GM23248 (cell line): ENCODE measurements at regions not wholly inside any gene's neighbourhood (a gene's known extent, or its start where the extent isn't known, plus 50 kb on each side); places are given as distances from the start of the nearest gene placed in this dataset.

ENCODE experiments used
- EZH2 ChIP-seq: fragments of 200-600 bp; sonication (generic); IDR thresholded peaks from 2 replicates; pipeline ENCODE4 v1.6.1; 2018; ENCODE audit warnings: antibody characterized with exemption, mild to moderate bottlenecking; ENCODE audit not compliant: insufficient read depth, poor library complexity, severe bottlenecking
- EZH2phosphoT487 ChIP-seq: fragments of 200-600 bp; sonication (generic); IDR thresholded peaks from 2 replicates; pipeline ENCODE4 v1.6.1; 2018; ENCODE audit warnings: antibody characterized with exemption, moderate library complexity, mild to moderate bottlenecking, low read depth; ENCODE audit not compliant: insufficient read depth

DNA sequence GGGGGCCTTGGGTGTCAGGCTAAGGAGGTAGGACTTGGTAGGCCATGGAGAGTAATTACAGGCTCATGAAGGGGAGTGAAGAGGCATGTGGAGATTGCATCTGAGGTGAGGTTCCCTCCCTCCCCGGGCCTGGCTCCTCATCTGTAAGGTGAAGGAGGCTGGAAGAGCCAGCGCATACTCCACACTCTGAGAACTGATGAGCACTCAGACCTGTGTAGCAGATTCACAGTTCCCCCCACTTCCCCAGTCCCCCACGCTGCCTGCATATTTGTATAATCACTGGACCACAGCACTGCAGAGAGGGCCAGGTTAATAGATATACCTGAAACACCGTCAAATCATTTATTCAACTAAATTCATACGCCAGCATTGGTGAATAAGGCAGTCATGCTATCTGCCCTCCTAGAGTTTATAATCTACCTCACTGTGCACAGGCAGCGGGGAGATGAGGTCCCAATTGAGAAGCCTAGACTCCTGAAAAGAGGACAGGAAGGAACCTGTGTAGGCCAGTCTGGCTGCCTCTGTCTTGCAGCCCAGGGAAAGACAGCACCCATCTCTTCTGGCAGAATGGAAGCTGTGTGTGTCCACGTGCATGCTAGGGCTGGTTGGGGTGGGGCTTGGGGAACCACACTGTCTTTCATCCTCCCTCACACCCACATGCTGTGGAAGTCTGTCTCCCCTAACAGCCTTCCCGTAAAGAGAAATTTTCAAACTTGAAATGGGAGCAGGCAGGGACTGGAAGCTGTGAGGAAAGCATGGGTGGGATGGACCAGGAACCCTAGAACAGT is 110.6 kb upstream of the ATP1A1 start:
- TF ChIP-seq EZH2 = no peak
- TF ChIP-seq EZH2phosphoT487 = no peak
